GM23248 (cell line): ENCODE measurements at regions not wholly inside any gene's neighbourhood (a gene's known extent, or its start where the extent isn't known, plus 50 kb on each side); places are given as distances from the start of the nearest gene placed in this dataset.

Experiments used
- EZH2 ChIP-seq: fragments of 200-600 bp; sonication (generic); IDR thresholded peaks from 2 replicates; pipeline ENCODE4 v1.6.1; 2018; ENCODE audit warnings: antibody characterized with exemption, mild to moderate bottlenecking; ENCODE audit not compliant: insufficient read depth, poor library complexity, severe bottlenecking
- EZH2phosphoT487 ChIP-seq: fragments of 200-600 bp; sonication (generic); IDR thresholded peaks from 2 replicates; pipeline ENCODE4 v1.6.1; 2018; ENCODE audit warnings: antibody characterized with exemption, moderate library complexity, mild to moderate bottlenecking, low read depth; ENCODE audit not compliant: insufficient read depth

- TF ChIP-seq EZH2 (no peak), EZH2phosphoT487 (no peak)
These were observed 176.8 kb downstream of the HTR1B start for GRCh38 chr6:77286541-77286940.
